ENCODE measurements at regions not wholly inside any gene's neighbourhood (a gene's known extent, or its start where the extent isn't known, plus 50 kb on each side); places are given as distances from the start of the nearest gene placed in this dataset.

DNA sequence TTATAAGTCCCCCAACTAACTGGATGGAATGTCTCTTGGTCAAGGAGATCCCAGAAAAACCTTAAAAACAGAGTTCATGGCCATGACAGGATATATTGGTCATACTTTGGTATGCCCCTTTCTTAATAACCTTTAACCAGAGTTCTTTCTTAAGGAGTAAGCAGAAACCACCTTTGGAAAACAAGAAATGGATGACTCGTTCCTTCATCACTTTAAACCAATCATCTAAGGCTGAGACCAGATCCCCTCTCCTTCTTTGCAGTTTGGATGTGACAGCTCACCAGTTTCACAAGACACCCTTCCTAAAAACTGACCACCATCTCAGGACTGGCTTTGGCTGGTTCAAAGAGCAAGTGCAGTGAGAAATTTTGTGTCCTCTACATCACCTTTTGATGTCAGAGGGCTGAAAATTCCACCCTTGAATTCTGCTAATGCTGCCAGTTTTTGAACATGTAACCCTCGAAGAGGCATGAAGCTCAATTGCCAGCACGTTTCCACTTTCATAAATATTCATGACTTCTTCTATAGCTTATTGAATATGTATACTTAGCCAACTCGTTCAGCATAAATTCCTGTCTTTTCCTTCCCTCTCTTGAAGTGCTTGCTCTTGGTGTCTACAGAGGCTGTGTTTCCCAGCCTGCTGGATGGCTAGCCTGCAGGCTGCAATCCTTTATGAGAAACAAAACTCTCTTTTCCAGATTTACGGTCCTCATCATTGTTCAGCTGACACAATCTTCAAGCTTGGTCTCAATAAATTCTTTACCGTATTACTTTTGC is 1323.5 kb upstream of the TMEFF2 start:
- peak in 6 of 8 experiments; percentile 32 to 95 (median 56) for ATAC-seq (replicated peaks in 6 of 8)
- in situ Hi-C loops (cut with MboI; ENCODE audit: low pct_unique_long_range_greater_than_20kb in 2 of 9, low sequenced_read_pairs in 9 of 9, unreplicated experiment in 9 of 9) = no loop called here
- Histone ChIP-seq H3K4me3 (no peak overlapping the region), H3K4me1 (replicated peaks in 1 of 2) (no peaks in the 10 kb centered on the region), H3K27ac (no peak overlapping the region)
- 0 to 70% (median 58%) methylated on average over 1 to 6 of the region's 6 CpGs for WGBS, 10 experiments

- in situ Hi-C loops (cut with MboI; ENCODE audit: low pct_unique_long_range_greater_than_20kb in 2 of 9, low sequenced_read_pairs in 9 of 9, unreplicated experiment in 9 of 9) = no loop called here
- H3K4me1 ChIP-seq (replicated peaks in 1 of 2) = no peaks in the 10 kb centered on the region
- no peak overlapping the region for H3K27ac ChIP-seq
- H3K4me3 ChIP-seq = no peak overlapping the region
- WGBS, 10 experiments = 0 to 100% (median 81%) methylated on average over 1 of the region's 1 CpG; no CpG with 5 or more reads in 6 of the 10 experiments
- ATAC-seq (replicated peaks in 6 of 8) = no peak
Observed at GRCh38 chr2:193517615-193518014, 1322.9 kb upstream of the TMEFF2 start.

GRCh38 chr2:193506035-193506434 is 1311.3 kb upstream of the TMEFF2 start:
- ATAC-seq (replicated peaks in 6 of 8) = no peak
- H3K27ac ChIP-seq = no peak overlapping the region
- H3K4me1 ChIP-seq (replicated peaks in 1 of 2) = no peaks in the 10 kb centered on the region
- WGBS, 10 experiments = 40 to 100% (median 91%) methylated on average over 1 to 5 of the region's 11 CpGs; no CpG with 5 or more reads in 4 of the 10 experiments
- in situ Hi-C loops (cut with MboI; ENCODE audit: low pct_unique_long_range_greater_than_20kb in 2 of 9, low sequenced_read_pairs in 9 of 9, unreplicated experiment in 9 of 9) = no loop called here
- no peak overlapping the region for H3K4me3 ChIP-seq

- no peak overlapping the region for H3K4me3 ChIP-seq
- ATAC-seq (replicated peaks in 6 of 8) = no peak
- no peak overlapping the region for H3K27ac ChIP-seq
- H3K4me1 ChIP-seq (replicated peaks in 1 of 2) = no peaks in the 10 kb centered on the region
- in situ Hi-C loops (cut with MboI; ENCODE audit: low pct_unique_long_range_greater_than_20kb in 2 of 9, low sequenced_read_pairs in 9 of 9, unreplicated experiment in 9 of 9) = no loop called here
- WGBS, 10 experiments = 27 to 100% (median 87%) methylated on average over 2 to 5 of the region's 7 CpGs; no CpG with 5 or more reads in 3 of the 10 experiments
Observed at GRCh38 chr2:193505620-193506019, 1310.9 kb upstream of the TMEFF2 start.

GRCh38 chr2:193502363-193503035 is 1307.8 kb upstream of the TMEFF2 start:
- Histone ChIP-seq H3K4me3 (no peak overlapping the region), H3K4me1 (replicated peaks in 1 of 2) (no peaks in the 10 kb centered on the region), H3K27ac (no peak overlapping the region)
- peak in 2 of 8 experiments; percentile 47 to 97 for ATAC-seq (replicated peaks in 6 of 8)
- 72 to 97% (median 94%) methylated on average over 3 to 6 of the region's 42 CpGs; no CpG with 5 or more reads in 7 of the 10 experiments for WGBS, 10 experiments
- in situ Hi-C loops (cut with MboI; ENCODE audit: low pct_unique_long_range_greater_than_20kb in 2 of 9, low sequenced_read_pairs in 9 of 9, unreplicated experiment in 9 of 9) = no loop called here

- in situ Hi-C loops (cut with MboI; ENCODE audit: low pct_unique_long_range_greater_than_20kb in 2 of 9, low sequenced_read_pairs in 9 of 9, unreplicated experiment in 9 of 9) = no loop called here
- no peak for ATAC-seq (replicated peaks in 6 of 8)
- Histone ChIP-seq H3K4me1 (replicated peaks in 1 of 2) (no peaks in the 10 kb centered on the region), H3K27ac (no peak overlapping the region), H3K4me3 (no peak overlapping the region)
- WGBS, 10 experiments = 0 to 100% (median 59%) methylated on average over 1 to 2 of the region's 2 CpGs
Observed at GRCh38 chr2:193496786-193497185, 1302.1 kb upstream of the TMEFF2 start.

- ATAC-seq (replicated peaks in 6 of 8) = no peak
- Histone ChIP-seq H3K4me3 (no peak overlapping the region), H3K4me1 (replicated peaks in 1 of 2) (no peaks in the 10 kb centered on the region), H3K27ac (no peak overlapping the region)
- WGBS, 10 experiments = 16 to 94% (median 88%) methylated on average over 1 to 3 of the region's 3 CpGs; no CpG with 5 or more reads in 1 of the 10 experiments
- in situ Hi-C loops (cut with MboI; ENCODE audit: low pct_unique_long_range_greater_than_20kb in 2 of 9, low sequenced_read_pairs in 9 of 9, unreplicated experiment in 9 of 9) = no loop called here
Observed at GRCh38 chr2:193482557-193482956, 1287.8 kb upstream of the TMEFF2 start.

DNA sequence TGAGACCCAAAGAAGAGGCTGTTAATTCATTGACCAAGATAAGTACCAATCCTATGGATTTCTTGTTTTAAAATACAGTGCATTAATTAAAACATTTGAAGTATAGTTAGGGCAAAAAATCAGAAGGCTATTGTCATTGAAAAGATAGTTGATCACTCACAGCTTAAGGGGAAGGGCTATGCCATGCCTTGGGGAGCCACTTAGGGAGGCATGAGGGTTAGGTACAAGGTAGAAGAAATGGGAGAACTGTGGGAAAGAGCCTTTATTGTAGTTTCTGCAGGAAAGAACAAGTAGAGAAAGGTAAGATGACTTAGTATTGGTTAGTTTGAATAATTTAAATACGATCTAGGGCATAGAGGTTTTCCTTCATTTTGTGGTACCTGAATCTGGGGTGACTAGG is 1285.5 kb upstream of the TMEFF2 start:
- Histone ChIP-seq H3K4me3 (no peak overlapping the region), H3K27ac (no peak overlapping the region), H3K4me1 (replicated peaks in 1 of 2) (no peaks in the 10 kb centered on the region)
- in situ Hi-C loops (cut with MboI; ENCODE audit: low pct_unique_long_range_greater_than_20kb in 2 of 9, low sequenced_read_pairs in 9 of 9, unreplicated experiment in 9 of 9) = no loop called here
- WGBS, 10 experiments = 0 to 71% (median 47%) methylated on average over 1 of the region's 1 CpG; no CpG with 5 or more reads in 4 of the 10 experiments
- ATAC-seq (replicated peaks in 6 of 8) = no peak

DNA sequence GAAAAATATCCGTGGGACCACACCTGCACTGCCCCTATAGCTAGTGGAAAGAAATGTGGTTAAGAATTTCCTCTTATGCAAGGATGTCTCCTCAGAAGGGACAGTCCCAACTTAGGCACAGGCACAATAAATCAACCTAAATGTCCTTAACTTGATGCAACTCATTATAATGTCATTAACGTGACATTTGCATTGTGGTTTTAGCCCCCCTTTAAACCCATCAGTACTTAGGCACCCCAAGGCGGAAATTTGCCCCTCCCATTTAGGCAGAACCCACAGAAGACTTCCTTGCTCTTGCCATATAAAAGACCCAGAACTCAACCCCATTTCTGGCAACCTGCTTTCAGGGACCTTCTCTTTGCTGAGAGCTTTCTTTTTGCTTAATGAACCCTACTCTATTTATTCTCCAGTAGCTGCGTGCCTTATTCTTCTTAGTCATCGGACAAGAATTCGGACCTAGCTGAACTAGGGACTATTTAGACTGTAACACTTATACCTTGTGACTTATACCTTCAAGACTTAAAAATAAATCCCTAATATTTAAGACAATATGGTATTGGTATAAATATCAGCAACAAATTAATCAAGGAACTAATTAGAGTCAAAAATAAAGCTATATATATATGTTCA is 1281.6 kb upstream of the TMEFF2 start:
- no peak for ATAC-seq (replicated peaks in 6 of 8)
- Histone ChIP-seq H3K27ac (no peak overlapping the region), H3K4me3 (no peak overlapping the region), H3K4me1 (replicated peaks in 1 of 2) (no peaks in the 10 kb centered on the region)
- in situ Hi-C loops (cut with MboI; ENCODE audit: low pct_unique_long_range_greater_than_20kb in 2 of 9, low sequenced_read_pairs in 9 of 9, unreplicated experiment in 9 of 9) = no loop called here
- 14 to 87% (median 60%) methylated on average over 2 to 6 of the region's 6 CpGs for WGBS, 10 experiments

- no peak overlapping the region for H3K27ac ChIP-seq
- no peaks in the 10 kb centered on the region for H3K4me1 ChIP-seq (replicated peaks in 1 of 2)
- H3K4me3 ChIP-seq = no peak overlapping the region
- WGBS, 10 experiments = 0 to 100% (median 70%) methylated on average over 1 to 3 of the region's 3 CpGs; no CpG with 5 or more reads in 3 of the 10 experiments
- in situ Hi-C loops (cut with MboI; ENCODE audit: low pct_unique_long_range_greater_than_20kb in 2 of 9, low sequenced_read_pairs in 9 of 9, unreplicated experiment in 9 of 9) = no loop called here
- ATAC-seq (replicated peaks in 6 of 8) = no peak
Observed at GRCh38 chr2:193475038-193475437, 1280.3 kb upstream of the TMEFF2 start.

- Histone ChIP-seq H3K4me3 (no peak overlapping the region), H3K27ac (no peak overlapping the region), H3K4me1 (replicated peaks in 1 of 2) (no peaks in the 10 kb centered on the region)
- 0 to 100% (median 88%) methylated on average over 1 to 3 of the region's 3 CpGs; no CpG with 5 or more reads in 1 of the 10 experiments for WGBS, 10 experiments
- no peak for ATAC-seq (replicated peaks in 6 of 8)
- in situ Hi-C loops (cut with MboI; ENCODE audit: low pct_unique_long_range_greater_than_20kb in 2 of 9, low sequenced_read_pairs in 9 of 9, unreplicated experiment in 9 of 9) = no loop called here
Observed at GRCh38 chr2:193469251-193469650, 1274.5 kb upstream of the TMEFF2 start.

DNA sequence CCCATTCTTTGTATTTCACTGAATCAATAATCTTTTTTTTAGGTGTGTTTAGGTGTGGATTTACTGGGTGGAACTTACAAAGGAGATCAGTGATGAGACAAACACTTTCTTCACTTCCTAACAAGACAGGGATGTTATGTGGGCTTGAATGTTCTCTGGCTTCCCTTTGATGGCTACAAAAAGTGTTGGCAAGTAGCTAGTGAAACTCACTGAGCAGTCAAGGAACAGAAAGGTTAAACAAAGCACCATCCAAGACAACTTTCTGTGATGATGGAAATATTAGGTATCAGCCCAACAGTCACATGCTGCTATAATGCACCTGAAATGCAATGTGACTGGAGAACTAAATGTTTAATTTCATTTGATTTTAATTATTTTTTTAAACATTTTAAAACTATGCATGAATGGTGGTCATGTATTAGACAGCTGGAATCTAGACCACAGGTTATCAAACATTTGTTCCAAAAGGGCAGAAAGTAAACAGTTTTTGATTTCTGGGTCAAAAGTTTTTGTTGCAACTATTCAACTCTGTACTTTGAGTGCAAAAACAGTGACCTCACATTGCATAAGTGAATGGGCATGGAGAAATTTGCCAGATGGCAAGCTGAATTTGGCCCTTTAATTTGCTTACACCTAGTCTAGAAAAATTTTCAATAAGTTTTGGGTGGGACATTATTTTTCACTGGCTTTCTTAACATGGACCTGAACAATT is 1272.7 kb upstream of the TMEFF2 start:
- Histone ChIP-seq H3K27ac (no peak overlapping the region), H3K4me1 (replicated peaks in 1 of 2) (no peaks in the 10 kb centered on the region), H3K4me3 (no peak overlapping the region)
- no peak for ATAC-seq (replicated peaks in 6 of 8)
- in situ Hi-C loops (cut with MboI; ENCODE audit: low pct_unique_long_range_greater_than_20kb in 2 of 9, low sequenced_read_pairs in 9 of 9, unreplicated experiment in 9 of 9) = no loop called here

GRCh38 chr2:193463011-193463410 is 1268.3 kb upstream of the TMEFF2 start:
- ATAC-seq (replicated peaks in 6 of 8) = no peak
- 8 to 100% (median 90%) methylated on average over 1 to 3 of the region's 3 CpGs; no CpG with 5 or more reads in 1 of the 10 experiments for WGBS, 10 experiments
- Histone ChIP-seq H3K27ac (no peak overlapping the region), H3K4me3 (no peak overlapping the region), H3K4me1 (replicated peaks in 1 of 2) (no peaks in the 10 kb centered on the region)
- in situ Hi-C loops (cut with MboI; ENCODE audit: low pct_unique_long_range_greater_than_20kb in 2 of 9, low sequenced_read_pairs in 9 of 9, unreplicated experiment in 9 of 9) = no loop called here

Measured in motor neuron (in vitro differentiated cells).